ENCODE measurements at regions not wholly inside any gene's neighbourhood (a gene's known extent, or its start where the extent isn't known, plus 50 kb on each side); places are given as distances from the start of the nearest gene placed in this dataset.

DNA sequence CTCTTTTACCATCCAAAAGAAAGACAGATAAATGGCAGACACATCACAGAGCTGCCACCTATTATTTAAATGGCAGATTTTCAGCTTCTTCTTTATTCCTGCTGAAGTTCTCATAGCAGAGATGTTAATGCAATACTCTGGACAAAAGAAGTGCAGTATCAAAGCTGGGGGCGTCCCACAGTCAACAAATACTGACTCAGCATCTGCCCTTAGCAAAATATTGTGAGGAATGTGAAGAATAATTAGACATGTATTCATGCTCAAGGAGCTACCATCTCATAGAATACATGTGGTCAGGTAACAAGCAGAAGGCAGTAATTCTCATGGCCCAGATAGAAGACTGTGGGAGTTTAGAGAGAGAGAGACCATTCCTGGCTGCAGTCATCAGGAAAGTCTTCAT lies 108.0 kb upstream of the TANK start:
- Histone ChIP-seq H3K4me2 (ENCODE audit: low read length) (no peak overlapping the region), H3K4me1 (ENCODE audit: insufficient read depth, low read length, severe bottlenecking) (no peaks in the 10 kb centered on the region), H3K4me3 (ENCODE audit: low read depth, low read length, poor library complexity, severe bottlenecking) (no peak overlapping the region), H3K9me3 (ENCODE audit: low read length) (no peaks in the 10 kb centered on the region), H4K20me1 (ENCODE audit: insufficient read depth, low read length) (no peaks in the 10 kb centered on the region), H3K27me3 (ENCODE audit: insufficient read depth, low read length) (no peaks in the 10 kb centered on the region), H3K27ac (ENCODE audit: low read depth, low read length, poor library complexity, severe bottlenecking) (no peak overlapping the region), H3K79me2 (ENCODE audit: insufficient read depth, low read length) (no peaks in the 10 kb centered on the region), H2AFZ (ENCODE audit: low read length) (no peak overlapping the region), H3F3A (ENCODE audit: insufficient read depth, low read length) (no peaks in the 10 kb centered on the region), H3K36me3 (ENCODE audit: insufficient read depth, low read length) (no peaks in the 10 kb centered on the region), H3K9me2 (ENCODE audit: low read depth, low read length) (no peaks in the 10 kb centered on the region), H3K9ac (ENCODE audit: low read length) (no peak overlapping the region)
- TF ChIP-seq, protein P1, sequence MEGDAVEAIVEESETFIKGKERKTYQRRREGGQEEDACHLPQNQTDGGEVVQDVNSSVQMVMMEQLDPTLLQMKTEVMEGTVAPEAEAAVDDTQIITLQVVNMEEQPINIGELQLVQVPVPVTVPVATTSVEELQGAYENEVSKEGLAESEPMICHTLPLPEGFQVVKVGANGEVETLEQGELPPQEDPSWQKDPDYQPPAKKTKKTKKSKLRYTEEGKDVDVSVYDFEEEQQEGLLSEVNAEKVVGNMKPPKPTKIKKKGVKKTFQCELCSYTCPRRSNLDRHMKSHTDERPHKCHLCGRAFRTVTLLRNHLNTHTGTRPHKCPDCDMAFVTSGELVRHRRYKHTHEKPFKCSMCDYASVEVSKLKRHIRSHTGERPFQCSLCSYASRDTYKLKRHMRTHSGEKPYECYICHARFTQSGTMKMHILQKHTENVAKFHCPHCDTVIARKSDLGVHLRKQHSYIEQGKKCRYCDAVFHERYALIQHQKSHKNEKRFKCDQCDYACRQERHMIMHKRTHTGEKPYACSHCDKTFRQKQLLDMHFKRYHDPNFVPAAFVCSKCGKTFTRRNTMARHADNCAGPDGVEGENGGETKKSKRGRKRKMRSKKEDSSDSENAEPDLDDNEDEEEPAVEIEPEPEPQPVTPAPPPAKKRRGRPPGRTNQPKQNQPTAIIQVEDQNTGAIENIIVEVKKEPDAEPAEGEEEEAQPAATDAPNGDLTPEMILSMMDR (IDR thresholded peaks at IDR 0.05; ENCODE audit: low read length) = no peak
- TF ChIP-seq EZH2 (IDR thresholded peaks at IDR 0.05; ENCODE audit: borderline replicate concordance, low read length) = no peak

DNA sequence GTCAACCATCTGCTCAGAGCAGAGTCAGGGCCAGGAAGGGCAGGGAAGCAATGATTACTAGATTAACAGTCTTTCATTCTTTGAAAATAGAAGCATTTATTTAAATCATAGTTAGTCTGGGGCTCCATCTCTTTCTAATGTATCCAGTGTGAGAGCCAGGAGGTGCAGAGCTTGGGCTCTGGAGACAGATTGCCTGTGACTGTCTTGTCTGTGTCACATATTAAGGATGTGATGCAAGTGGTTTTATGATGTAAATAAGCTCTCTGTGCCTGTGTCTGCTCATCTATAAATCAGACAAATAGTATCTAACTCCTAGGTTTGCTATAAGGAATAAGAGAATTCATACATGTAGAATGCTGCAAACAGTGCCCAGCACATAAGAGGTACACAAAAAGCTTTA lies 104.9 kb upstream of the TANK start:
- no peaks in the 10 kb centered on the region for H3K9me2 ChIP-seq (ENCODE audit: low read depth, low read length)
- no peaks in the 10 kb centered on the region for H3K4me1 ChIP-seq (ENCODE audit: insufficient read depth, low read length, severe bottlenecking)
- H3K9me3 ChIP-seq (ENCODE audit: low read length) = no peaks in the 10 kb centered on the region
- H3F3A ChIP-seq (ENCODE audit: insufficient read depth, low read length) = no peaks in the 10 kb centered on the region
- TF ChIP-seq, protein P1 (IDR thresholded peaks at IDR 0.05; ENCODE audit: low read length) = no peak
- no peak for TF ChIP-seq EZH2 (IDR thresholded peaks at IDR 0.05; ENCODE audit: borderline replicate concordance, low read length)
- H3K27me3 ChIP-seq (ENCODE audit: insufficient read depth, low read length) = no peaks in the 10 kb centered on the region
- H3K27ac ChIP-seq (ENCODE audit: low read depth, low read length, poor library complexity, severe bottlenecking) = no peak overlapping the region
- H3K4me3 ChIP-seq (ENCODE audit: low read depth, low read length, poor library complexity, severe bottlenecking) = no peak overlapping the region
- no peak overlapping the region for H2AFZ ChIP-seq (ENCODE audit: low read length)
- no peaks in the 10 kb centered on the region for H3K79me2 ChIP-seq (ENCODE audit: insufficient read depth, low read length)
- no peak overlapping the region for H3K9ac ChIP-seq (ENCODE audit: low read length)
- H4K20me1 ChIP-seq (ENCODE audit: insufficient read depth, low read length) = no peaks in the 10 kb centered on the region
- H3K4me2 ChIP-seq (ENCODE audit: low read length) = no peak overlapping the region
- no peaks in the 10 kb centered on the region for H3K36me3 ChIP-seq (ENCODE audit: insufficient read depth, low read length)

DNA sequence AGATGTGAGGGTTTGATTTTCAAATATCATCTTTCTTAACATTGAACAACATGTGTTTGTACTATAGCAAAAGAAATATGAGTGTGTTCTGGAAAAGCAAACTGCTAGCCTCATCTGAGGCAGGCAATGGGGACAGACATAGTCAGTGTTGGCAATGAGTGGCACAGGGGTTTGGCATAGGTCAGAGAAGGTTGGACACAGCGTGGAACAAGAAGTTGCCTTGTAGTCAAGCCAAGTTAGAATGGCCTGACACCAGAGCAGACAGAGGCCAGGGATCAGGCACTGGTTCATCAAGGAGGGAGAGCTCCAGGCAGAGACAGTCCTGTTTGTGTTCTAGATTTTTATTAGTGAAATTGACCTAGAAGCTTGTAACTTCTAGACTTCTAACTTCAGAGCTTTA lies 100.8 kb upstream of the TANK start:
- no peak overlapping the region for H3K4me3 ChIP-seq (ENCODE audit: low read depth, low read length, poor library complexity, severe bottlenecking)
- H3K27me3 ChIP-seq (ENCODE audit: insufficient read depth, low read length) = no peaks in the 10 kb centered on the region
- no peaks in the 10 kb centered on the region for H3K9me2 ChIP-seq (ENCODE audit: low read depth, low read length)
- H3K27ac ChIP-seq (ENCODE audit: low read depth, low read length, poor library complexity, severe bottlenecking) = no peak overlapping the region
- H3K9ac ChIP-seq (ENCODE audit: low read length) = no peak overlapping the region
- H3K79me2 ChIP-seq (ENCODE audit: insufficient read depth, low read length) = no peaks in the 10 kb centered on the region
- no peaks in the 10 kb centered on the region for H3K36me3 ChIP-seq (ENCODE audit: insufficient read depth, low read length)
- H3K4me1 ChIP-seq (ENCODE audit: insufficient read depth, low read length, severe bottlenecking) = no peaks in the 10 kb centered on the region
- no peak for TF ChIP-seq EZH2 (IDR thresholded peaks at IDR 0.05; ENCODE audit: borderline replicate concordance, low read length)
- TF ChIP-seq, protein P1 (IDR thresholded peaks at IDR 0.05; ENCODE audit: low read length) = no peak
- H3K9me3 ChIP-seq (ENCODE audit: low read length) = no peaks in the 10 kb centered on the region
- H4K20me1 ChIP-seq (ENCODE audit: insufficient read depth, low read length) = no peaks in the 10 kb centered on the region
- H2AFZ ChIP-seq (ENCODE audit: low read length) = no peak overlapping the region
- H3F3A ChIP-seq (ENCODE audit: insufficient read depth, low read length) = no peaks in the 10 kb centered on the region
- no peak overlapping the region for H3K4me2 ChIP-seq (ENCODE audit: low read length)
